Activated T-cell treated with anti-CD3 and anti-CD28 coated beads, Interleukin-2, amount 50 U/mL, for 72 hours (primary cell): ENCODE measurements at regions not wholly inside any gene's neighbourhood (a gene's known extent, or its start where the extent isn't known, plus 50 kb on each side); places are given as distances from the start of the nearest gene placed in this dataset.

Experiments
- ATAC-seq, 2 donors: fragments of 150-1000 bp; cut with Tn5 transposase; replicated peaks in 1 of 2; 2 replicates each; pipeline ENCODE4 v1.10.0; 2021; ENCODE audit warnings: moderate library complexity in 2 of 2, mild to moderate bottlenecking in 1 of 2
- DNase-seq, 2 donors: peaks; one replicate each; pipeline ENCODE4 v3.0.0; 2021 to 2022; ENCODE audit warnings: mixed read lengths in 1 of 2
- H3K27ac Mint-ChIP-seq: one replicate; pipeline ENCODE4 v1.8.0; 2022; ENCODE audit warnings: mild to moderate bottlenecking, moderate library complexity, mixed read lengths
- H3K27me3 Mint-ChIP-seq: one replicate; pipeline ENCODE4 v1.8.0; 2022; ENCODE audit warnings: low read depth, mixed read lengths
- H3K36me3 Mint-ChIP-seq, 2 donors: one replicate each; pipeline ENCODE4 v1.8.0; 2022; ENCODE audit warnings: mixed read lengths in 2 of 2, mild to moderate bottlenecking in 1 of 2; ENCODE audit not compliant: insufficient read depth in 2 of 2
- H3K4me1 Mint-ChIP-seq: one replicate; pipeline ENCODE4 v1.8.0; 2022; ENCODE audit warnings: low read depth, mixed read lengths
- H3K4me3 Mint-ChIP-seq, 2 donors: one replicate each; pipeline ENCODE4 v1.8.0; 2022; ENCODE audit warnings: mild to moderate bottlenecking in 2 of 2, mixed read lengths in 2 of 2, moderate library complexity in 2 of 2
- H3K9me3 Mint-ChIP-seq, 2 donors: one replicate each; pipeline ENCODE4 v1.8.0; 2022; ENCODE audit warnings: mixed read lengths in 2 of 2

- DNase-seq (no peak), ATAC-seq (no peak)
- Mint-ChIP-seq H3K9me3 (no peaks in the 10 kb centered on the region), H3K27me3 (peaks cover 6% of the 10 kb centered on the region), H3K27ac (no peak overlapping the region), H3K4me3 (no peak overlapping the region), H3K36me3 (no peaks in the 10 kb centered on the region), H3K4me1 (peaks cover 5% of the 10 kb centered on the region)
These were observed 76.3 kb upstream of the SLC44A3 start for GRCh38 chr1:94743862-94744261.

DNA sequence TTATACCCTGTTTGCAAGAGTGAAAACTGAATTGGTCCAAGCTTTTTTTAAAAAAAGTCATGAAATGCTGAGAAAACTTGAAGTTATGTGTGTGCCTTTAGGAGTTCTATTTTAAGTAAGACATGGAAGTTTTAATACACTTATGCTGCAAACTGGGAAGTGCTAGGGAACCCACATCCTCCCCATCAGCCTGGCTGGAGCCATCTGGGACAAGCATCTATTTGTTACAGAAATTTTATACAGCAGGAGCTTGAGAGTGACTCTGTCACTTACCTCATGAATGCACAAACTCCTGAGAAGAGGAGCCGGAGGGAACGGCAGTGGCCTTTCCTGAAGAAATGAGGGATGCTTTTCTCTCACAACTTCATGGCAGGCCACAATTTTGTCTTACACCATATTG is 78.2 kb upstream of the SLC44A3 start:
- Mint-ChIP-seq H3K27ac (no peak overlapping the region), H3K4me3 (no peak overlapping the region), H3K27me3 (peaks cover 12% of the 10 kb centered on the region), H3K9me3 (no peaks in the 10 kb centered on the region), H3K36me3 (no peaks in the 10 kb centered on the region), H3K4me1 (peaks cover 11% of the 10 kb centered on the region)
- ATAC-seq (no peak), DNase-seq (no peak)

- no peaks in the 10 kb centered on the region for H3K9me3 Mint-ChIP-seq
- no peak overlapping the region for H3K27ac Mint-ChIP-seq
- H3K36me3 Mint-ChIP-seq, result no peaks in the 10 kb centered on the region
- H3K4me3 Mint-ChIP-seq, result no peak overlapping the region
- peaks cover 17% of the 10 kb centered on the region for H3K27me3 Mint-ChIP-seq
- peaks cover 13% of the 10 kb centered on the region for H3K4me1 Mint-ChIP-seq
- ATAC-seq (no peak), DNase-seq (no peak)
These were observed 78.6 kb upstream of the SLC44A3 start for GRCh38 chr1:94741510-94741909.

DNA sequence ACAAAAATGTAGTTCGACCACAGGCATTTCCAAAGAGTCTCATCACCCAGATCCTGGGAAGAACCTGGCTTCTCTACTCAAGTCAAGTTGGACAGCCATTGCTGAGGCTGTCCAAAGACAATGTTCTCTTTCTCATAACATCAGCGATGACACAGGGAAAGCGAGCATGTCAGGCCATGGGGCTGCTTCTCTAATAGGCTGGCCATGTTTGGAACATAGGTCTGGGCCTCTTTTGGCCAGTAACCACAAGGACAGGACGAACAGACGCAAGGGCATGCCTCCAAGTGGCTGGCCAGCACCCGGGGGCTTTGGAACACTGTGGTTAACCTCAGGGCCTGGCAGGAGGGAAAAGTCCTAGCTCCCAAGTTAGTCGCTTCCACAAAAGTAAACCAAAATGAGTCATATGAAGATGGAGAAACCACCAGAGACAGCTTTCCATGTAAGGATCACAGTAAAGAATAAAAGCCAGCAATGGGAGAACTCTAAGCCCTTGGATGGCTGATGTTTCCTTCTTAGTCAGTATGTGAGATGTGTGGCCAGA is 80.6 kb upstream of the SLC44A3 start:
- Mint-ChIP-seq H3K9me3 (no peaks in the 10 kb centered on the region), H3K27ac (no peak overlapping the region), H3K27me3 (peaks cover 18% of the 10 kb centered on the region), H3K4me1 (peaks cover 21% of the 10 kb centered on the region), H3K4me3 (no peak overlapping the region), H3K36me3 (no peaks in the 10 kb centered on the region)
- DNase-seq, result no peak
- no peak for ATAC-seq

DNA sequence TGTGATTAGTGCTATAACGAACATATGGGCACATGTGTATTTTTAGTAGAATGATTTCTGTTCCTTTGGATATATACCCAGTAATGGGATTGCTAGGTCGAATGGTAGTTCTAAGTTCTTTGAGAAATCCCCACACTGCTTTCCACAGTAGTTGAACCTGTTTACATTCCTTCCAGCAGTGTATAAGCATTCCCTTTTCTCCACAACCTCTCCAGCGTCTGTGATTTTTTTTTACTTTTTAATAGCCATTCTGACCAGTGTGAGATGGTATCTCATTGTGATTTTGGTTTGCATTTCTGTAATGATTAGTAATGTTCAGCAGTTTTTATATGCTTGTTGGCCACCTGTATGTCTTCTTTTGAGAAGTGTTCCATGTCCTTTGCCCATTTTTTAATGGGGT is 81.8 kb upstream of the SLC44A3 start:
- Mint-ChIP-seq H3K36me3 (no peaks in the 10 kb centered on the region), H3K27me3 (peaks cover 20% of the 10 kb centered on the region), H3K9me3 (no peaks in the 10 kb centered on the region), H3K4me3 (no peak overlapping the region), H3K27ac (no peak overlapping the region), H3K4me1 (peaks cover 21% of the 10 kb centered on the region)
- no peak for DNase-seq
- ATAC-seq, result no peak

- Mint-ChIP-seq H3K27me3 (peaks cover 27% of the 10 kb centered on the region), H3K27ac (no peak overlapping the region), H3K4me3 (no peak overlapping the region), H3K4me1 (peaks cover 21% of the 10 kb centered on the region), H3K36me3 (no peaks in the 10 kb centered on the region), H3K9me3 (no peaks in the 10 kb centered on the region)
- ATAC-seq (no peak), DNase-seq (no peak)
These were observed 82.8 kb upstream of the SLC44A3 start for GRCh38 chr1:94737124-94737998.

- ATAC-seq (no peak), DNase-seq (no peak)
- Mint-ChIP-seq H3K9me3 (no peaks in the 10 kb centered on the region), H3K4me1 (peaks cover 17% of the 10 kb centered on the region), H3K4me3 (no peak overlapping the region), H3K27me3 (peaks cover 36% of the 10 kb centered on the region), H3K36me3 (no peaks in the 10 kb centered on the region), H3K27ac (no peak overlapping the region)
These were observed 83.6 kb upstream of the SLC44A3 start for GRCh38 chr1:94736549-94736948.

DNA sequence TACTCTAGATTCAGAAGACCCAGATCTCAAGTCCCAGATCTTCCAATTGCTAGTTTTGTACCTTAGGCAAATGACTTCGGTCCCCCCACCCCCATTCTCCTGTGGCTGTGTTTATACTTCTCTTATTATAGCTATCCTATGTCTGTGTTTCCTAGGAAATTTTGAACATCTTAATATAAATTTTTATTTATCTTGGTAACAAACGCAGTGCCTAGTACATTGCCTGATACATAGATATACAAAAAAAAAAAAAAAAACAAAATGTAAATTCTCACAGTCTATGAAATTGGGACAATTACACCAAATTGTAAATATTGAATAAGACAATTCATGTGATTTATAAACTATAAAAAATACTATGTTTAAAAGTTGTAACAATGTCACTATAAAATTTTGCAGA is 84.1 kb upstream of the SLC44A3 start:
- peaks cover 16% of the 10 kb centered on the region for H3K4me1 Mint-ChIP-seq
- H3K27me3 Mint-ChIP-seq, result peaks cover 39% of the 10 kb centered on the region
- no peaks in the 10 kb centered on the region for H3K36me3 Mint-ChIP-seq
- no peak overlapping the region for H3K27ac Mint-ChIP-seq
- H3K4me3 Mint-ChIP-seq, result no peak overlapping the region
- ATAC-seq, result no peak
- no peaks in the 10 kb centered on the region for H3K9me3 Mint-ChIP-seq
- no peak for DNase-seq

GRCh38 chr1:94734963-94735901 is 84.9 kb upstream of the SLC44A3 start:
- no peaks in the 10 kb centered on the region for H3K9me3 Mint-ChIP-seq
- DNase-seq, result no peak
- H3K27me3 Mint-ChIP-seq, result peaks cover 37% of the 10 kb centered on the region
- peaks cover 16% of the 10 kb centered on the region for H3K4me1 Mint-ChIP-seq
- H3K27ac Mint-ChIP-seq, result no peak overlapping the region
- no peaks in the 10 kb centered on the region for H3K36me3 Mint-ChIP-seq
- no peak overlapping the region for H3K4me3 Mint-ChIP-seq
- no peak for ATAC-seq

- no peak for DNase-seq
- no peak for ATAC-seq
- H3K4me3 Mint-ChIP-seq, result no peak overlapping the region
- no peak overlapping the region for H3K27ac Mint-ChIP-seq
- H3K4me1 Mint-ChIP-seq, result peaks cover 9% of the 10 kb centered on the region
- H3K36me3 Mint-ChIP-seq, result no peaks in the 10 kb centered on the region
- H3K27me3 Mint-ChIP-seq, result peaks cover 26% of the 10 kb centered on the region
- H3K9me3 Mint-ChIP-seq, result no peaks in the 10 kb centered on the region
These were observed 88.3 kb upstream of the SLC44A3 start for GRCh38 chr1:94731891-94732290.

- Mint-ChIP-seq H3K9me3 (no peaks in the 10 kb centered on the region), H3K4me1 (peaks cover 2% of the 10 kb centered on the region), H3K36me3 (no peaks in the 10 kb centered on the region), H3K27ac (no peak overlapping the region), H3K27me3 (peaks cover 21% of the 10 kb centered on the region), H3K4me3 (no peak overlapping the region)
- DNase-seq (no peak), ATAC-seq (no peak)
These were observed 89.7 kb upstream of the SLC44A3 start for GRCh38 chr1:94730450-94730849.

DNA sequence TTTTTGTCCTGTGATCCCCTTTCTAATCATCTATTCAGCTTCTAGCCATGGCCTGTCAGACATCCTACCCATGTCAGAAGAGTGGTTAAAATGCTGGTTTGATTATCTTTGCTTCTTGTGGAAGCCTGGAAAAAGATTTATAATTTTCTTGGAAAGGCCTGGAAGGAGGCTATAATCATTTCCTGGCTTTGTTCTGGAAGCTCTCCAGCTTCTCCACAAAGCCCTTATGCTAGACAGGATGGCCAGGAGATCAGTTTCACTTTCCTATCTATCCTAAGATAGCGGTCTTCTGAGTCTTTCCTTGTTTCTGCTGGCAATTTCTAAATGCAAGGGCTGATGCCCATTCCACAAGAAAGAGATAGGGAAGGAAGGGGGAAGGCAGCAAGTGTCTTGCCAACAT is 90.9 kb upstream of the SLC44A3 start:
- DNase-seq, result no peak
- Mint-ChIP-seq H3K4me3 (no peak overlapping the region), H3K27me3 (peaks cover 21% of the 10 kb centered on the region), H3K4me1 (no peaks in the 10 kb centered on the region), H3K36me3 (no peaks in the 10 kb centered on the region), H3K9me3 (no peaks in the 10 kb centered on the region), H3K27ac (no peak overlapping the region)
- no peak for ATAC-seq
